ENCODE measurements at regions not wholly inside any gene's neighbourhood (a gene's known extent, or its start where the extent isn't known, plus 50 kb on each side); places are given as distances from the start of the nearest gene placed in this dataset.

- TF ChIP-seq CTCF (IDR thresholded peaks at IDR 0.05; ENCODE audit: insufficient read depth, low read length, poor library complexity, severe bottlenecking) (no peak), EZH2phosphoT487 (conservative IDR thresholded peaks at IDR 0.05; ENCODE audit: low read length) (no peak)
Observed at GRCh38 chr10:9301554-9301953, 1247.1 kb downstream of the GATA3 start.
